Esophagus squamous epithelium (tissue), 4 donors: ENCODE measurements at regions not wholly inside any gene's neighbourhood (a gene's known extent, or its start where the extent isn't known, plus 50 kb on each side); places are given as distances from the start of the nearest gene placed in this dataset.

Source experiments
- CTCF ChIP-seq, 6 experiments: fragments of 450-650 bp in 4 of 6; fragments of 200-600 bp in 2 of 6; sonication (generic) in 2 of 6; IDR thresholded peaks; one replicate each; pipeline ENCODE4 v1.5.1; 2016 to 2019; ENCODE audit warnings: antibody characterized with exemption in 6 of 6, mild to moderate bottlenecking in 4 of 6, moderate library complexity in 4 of 6
- POLR2A ChIP-seq, 4 donors: fragments of 450-650 bp; IDR thresholded peaks; one replicate each; pipeline ENCODE4 v1.6.1; 2017; ENCODE audit warnings: antibody characterized with exemption in 4 of 4, mild to moderate bottlenecking in 4 of 4, moderate library complexity in 3 of 4

DNA sequence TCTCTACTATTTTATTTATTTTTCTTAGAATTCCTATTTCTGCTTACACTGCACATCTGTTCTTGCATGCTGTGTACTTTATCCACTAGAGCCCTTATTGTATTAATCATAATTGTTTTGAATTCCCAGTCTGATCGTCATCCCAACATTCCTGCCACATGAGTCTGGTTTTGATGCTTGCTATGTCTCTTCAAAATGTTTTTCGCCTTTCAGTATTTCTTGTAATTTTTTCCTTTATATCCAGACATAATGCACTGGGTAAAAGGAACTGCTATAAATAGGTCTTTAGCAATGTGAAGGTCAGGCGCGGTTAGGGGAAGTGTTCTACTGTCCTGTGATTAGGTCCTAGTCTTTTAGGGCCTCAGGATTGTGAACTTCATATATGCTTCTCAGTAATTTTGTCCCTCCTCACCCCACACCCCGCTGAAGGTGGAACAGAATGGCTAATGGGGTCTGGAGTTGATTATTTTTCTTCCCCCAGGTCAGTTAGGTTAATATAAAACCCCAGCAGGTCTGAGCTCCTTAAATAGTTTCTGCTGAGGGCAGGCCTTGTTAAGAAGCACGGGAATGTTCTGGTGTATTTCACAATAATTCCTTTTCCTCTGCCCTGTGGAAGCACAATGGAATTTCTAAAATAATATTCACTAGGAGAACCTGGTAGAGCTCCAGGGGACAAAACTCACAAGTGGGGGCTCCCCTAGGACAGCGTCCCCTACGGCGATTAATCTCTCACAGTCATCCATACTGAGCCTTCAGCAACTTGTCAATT lies 146.6 kb upstream of the TUT7 start:
- TF ChIP-seq CTCF (IDR thresholded peaks at IDR 0.05) (no peak), POLR2A (IDR thresholded peaks at IDR 0.05) (no peak)
